Activated effector memory CD4-positive, alpha-beta T cell treated with anti-CD3 and anti-CD28 coated beads, Interleukin-2, amount 50 U/mL, for 16 hours (primary cell): ENCODE measurements at regions not wholly inside any gene's neighbourhood (a gene's known extent, or its start where the extent isn't known, plus 50 kb on each side); places are given as distances from the start of the nearest gene placed in this dataset.
A peak's percentile ranks its signal among the peaks of the same experiment; 100 is the strongest.

ENCODE experiments used
- DNase-seq: peaks from one replicate; pipeline ENCODE4 v3.0.0-alpha.2; 2020

DNA sequence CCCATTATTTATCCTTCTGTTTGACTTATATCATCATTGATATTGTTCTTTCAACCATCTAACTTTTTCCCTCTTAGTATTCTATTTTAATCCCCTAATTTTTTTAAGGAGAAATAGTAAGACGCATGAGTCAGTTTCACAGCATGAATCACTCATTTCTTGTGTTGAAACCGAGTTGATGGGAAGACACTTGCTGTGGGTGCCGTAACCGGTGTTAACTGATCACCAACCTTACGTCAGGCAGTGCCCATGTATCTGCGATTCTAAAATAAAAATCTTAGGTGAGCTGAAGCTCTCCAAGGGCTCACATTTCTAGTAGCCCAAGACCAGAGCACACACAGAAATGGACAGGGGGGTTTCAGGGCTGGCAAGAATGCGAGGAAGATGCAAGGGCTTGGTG, 348.1 kb downstream of the GALR1 start:
- DNase-seq, result no peak

DNA sequence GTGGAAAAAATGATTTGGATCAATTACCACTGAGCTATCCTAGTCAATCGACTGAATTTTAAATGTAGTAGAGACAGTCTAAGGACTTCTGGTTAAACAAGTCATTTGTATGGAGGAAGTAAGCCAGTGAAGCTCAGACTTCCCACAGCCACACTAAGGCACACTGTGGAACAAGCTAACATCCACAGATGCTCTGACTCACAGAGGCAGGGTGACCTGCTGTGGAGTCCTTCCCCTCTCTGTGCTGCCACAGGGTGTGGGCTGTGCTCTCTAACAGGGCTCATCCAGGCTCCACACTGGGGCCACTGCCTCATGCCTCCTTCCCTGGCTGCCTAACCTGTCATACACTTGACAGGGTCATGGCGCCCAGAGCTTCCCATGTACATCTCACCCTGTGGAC, 351.0 kb downstream of the GALR1 start:
- DNase-seq, result no peak

DNA sequence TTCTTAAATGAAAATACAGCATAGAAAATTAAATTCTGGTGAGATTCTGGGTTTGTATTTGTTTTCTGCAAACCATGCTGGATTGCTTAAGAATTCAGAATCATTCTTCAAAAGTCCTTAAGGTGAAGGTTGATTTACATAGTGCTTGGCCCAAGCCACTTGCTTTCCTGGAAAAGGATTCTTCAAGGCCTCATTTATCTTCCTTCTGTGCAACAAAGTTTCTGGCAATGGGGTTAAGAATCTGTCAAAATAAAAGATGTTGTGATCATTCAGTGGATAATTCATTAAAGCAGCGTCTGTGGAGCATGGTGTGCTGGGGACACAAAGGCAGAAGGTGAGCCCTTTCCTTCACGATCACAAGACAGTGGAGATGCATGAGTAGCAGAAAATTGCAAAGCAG, 351.9 kb downstream of the GALR1 start:
- no peak for DNase-seq

DNA sequence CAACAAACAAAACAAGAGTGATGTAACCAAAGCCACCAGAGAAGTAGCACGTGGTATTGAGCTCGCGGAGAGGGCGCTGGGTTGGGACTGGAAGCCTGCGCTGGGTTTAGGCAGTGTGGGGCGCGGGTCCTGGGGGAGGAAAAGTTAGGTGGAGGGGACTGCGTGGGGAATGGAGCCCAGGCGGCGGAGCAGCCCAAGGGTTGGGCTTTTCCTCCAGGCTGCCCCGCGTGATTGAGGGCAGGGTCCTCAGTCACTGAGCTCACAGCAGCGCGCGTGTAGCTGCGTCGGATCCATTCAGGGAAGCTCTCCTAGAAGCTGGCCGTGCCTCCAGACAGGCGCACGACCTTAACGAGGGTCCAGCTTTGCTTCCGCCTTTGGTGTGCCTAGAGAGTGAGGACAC, 357.4 kb downstream of the GALR1 start:
- no peak for DNase-seq

DNA sequence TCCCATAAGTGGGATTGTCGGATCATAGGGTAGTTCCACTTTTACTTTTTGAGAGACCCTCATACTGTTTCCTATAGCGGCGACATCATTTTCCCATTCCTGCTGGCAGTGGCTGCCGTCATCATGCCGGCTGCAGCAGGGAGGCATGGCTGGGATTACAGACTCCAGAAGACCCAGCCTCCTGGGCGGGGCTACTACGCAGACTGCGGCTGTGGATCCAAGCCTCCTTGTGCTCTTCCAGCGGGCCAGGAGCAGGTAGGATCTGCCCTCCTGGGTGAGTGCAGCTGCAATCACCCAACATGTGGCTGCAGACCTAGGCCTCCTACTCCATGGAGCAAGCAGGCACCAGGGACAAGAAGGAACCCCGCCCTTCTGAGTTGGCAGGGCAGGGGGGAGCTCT, 359.2 kb downstream of the GALR1 start:
- no peak for DNase-seq

DNA sequence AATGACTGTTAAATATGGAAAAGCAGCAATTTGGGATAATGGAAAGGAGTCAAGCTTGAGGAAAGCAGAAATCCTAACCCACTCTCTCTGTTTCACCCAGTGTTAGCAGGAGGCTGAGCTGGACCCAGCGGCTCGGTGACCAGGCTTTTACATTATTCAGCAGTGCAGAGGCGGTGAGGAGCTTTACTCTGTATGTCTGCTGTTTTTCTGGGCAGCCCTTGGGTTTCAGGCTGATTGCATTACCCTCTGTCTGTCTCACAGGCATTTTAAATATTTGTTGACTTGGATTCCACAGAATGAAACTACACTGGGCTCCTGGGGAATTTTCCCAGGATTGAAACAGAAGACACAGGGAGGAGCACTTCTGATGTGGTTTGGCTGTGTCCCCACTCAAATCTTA, 368.0 kb downstream of the GALR1 start:
- no peak for DNase-seq

DNA sequence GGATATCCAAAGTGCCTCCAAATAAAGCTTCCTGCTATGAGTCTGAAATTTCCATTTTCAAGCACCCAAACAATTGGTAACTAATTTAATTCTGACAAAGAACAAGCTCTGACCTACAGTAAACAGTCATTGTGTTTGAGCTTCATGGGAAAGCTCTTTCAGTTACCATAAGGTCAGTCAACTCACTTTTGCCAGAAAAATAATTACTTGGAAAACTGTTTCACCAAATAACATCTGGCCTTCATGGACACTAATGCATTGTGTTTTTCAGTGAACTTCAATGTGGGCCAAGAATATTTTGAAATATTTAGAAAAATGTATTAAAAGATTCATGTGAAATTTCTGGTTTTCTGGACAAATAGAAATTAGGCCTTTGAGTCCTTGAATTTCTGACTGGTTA, 369.9 kb downstream of the GALR1 start:
- no peak for DNase-seq

DNA sequence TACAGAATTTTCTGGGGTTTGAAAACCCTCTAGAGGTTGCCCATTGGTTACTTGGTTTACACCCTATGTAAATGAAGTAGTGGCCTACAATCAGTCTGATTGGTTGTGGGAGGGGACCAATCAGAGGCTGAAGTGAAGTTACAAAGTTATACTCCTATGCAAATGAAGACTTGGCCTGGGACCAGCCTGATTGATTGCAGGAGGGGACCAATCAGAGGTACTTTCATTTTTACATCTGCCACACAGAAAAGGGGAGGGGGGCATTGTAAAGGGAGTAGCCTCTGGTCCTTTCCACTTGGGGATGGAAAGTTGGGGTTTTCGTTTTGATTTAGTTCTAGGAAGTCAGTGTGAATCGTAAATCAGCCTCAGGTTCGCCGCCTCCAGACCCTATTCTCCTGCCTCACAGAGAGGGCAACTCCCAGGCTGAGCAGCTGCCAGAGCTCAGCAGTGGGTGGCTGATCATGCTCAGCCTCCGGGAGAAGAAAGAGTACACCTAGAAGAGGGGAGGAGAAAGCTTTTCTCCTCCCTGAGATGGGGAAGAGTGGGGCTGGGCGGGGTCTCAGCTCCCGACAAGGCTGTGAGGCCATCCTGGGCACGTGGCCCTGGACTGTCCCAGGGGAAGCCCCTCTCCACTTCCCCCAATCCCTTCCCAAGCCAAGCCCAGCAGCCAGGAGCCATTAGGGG, 372.5 kb downstream of the GALR1 start:
- DNase-seq, result peak; percentile 65

DNA sequence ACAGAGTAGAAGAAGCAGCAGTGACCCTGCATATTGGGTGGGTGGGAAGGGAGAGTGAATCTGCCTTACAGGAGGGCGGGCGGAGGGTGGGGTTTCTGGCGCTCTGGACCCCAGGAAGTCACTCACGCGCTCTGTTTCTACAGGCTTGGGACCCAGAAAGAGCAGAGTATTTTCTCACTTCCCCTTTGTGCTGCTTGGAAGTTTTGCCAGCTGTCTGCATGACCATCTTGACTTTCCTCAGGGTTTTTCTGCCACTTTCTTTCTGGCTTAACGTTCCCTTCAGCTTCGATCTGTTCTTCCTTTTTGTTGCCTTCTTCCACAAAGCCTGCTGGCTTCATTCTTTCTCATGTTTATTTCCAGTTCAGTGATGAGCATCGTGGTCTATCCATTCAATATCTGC, 383.1 kb downstream of the GALR1 start:
- no peak for DNase-seq

DNA sequence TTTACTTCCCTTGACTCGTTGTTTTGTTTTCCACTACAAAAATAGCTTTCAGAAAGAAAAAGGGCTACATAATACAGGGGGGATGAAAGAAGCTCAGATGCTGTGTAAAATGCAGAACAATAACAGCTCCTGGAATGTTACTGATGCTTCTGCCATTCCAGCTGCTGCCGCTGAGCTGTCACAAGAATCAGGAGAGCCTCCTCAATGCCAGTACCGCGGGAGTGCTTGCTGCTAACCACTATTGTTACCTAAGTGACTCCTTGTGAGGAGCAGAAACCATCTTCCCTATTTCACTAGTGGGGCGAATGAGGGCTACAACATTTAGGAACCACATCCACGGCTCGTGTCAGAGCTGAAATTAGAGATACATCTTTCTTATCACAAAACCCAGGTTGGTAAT, 384.8 kb downstream of the GALR1 start:
- DNase-seq, result no peak

DNA sequence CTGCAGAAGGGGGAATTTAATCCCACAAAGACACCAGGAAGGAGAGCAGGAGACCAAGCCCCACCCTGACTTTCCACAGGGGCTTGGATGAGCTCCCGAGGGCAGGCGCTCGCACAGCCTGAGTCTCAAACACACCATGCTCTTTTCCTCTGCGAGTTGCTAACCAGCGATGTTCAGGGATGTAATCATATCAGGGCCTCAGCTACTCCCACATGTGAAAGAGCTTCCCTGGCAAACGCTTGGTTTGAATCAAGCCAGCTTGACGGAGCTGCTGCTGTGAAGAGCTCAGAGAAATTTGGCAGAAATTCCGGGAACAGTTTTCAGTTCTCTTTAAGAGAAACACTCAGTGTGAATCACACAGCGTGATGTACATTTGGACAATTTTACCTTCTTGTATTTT, 385.8 kb downstream of the GALR1 start:
- no peak for DNase-seq

DNA sequence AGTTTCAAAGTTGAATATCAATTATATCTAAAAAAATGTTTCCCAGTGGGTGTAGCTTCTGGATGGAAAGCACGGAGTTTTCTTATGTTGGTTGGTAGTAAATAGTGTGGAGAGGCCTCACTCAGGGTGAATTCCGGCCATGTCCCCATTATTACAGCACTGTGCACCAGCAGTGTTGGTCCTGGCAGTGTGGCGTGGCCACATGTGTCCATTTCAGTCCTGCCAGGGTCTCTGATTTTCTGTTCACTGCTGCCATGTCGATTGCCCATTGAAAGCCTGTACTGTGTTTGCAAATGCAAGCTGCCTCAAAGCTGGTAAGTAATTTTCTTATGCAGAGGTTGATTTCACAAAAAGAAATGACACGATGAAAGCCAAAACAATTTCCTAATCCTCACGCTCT, 386.2 kb downstream of the GALR1 start:
- no peak for DNase-seq

DNA sequence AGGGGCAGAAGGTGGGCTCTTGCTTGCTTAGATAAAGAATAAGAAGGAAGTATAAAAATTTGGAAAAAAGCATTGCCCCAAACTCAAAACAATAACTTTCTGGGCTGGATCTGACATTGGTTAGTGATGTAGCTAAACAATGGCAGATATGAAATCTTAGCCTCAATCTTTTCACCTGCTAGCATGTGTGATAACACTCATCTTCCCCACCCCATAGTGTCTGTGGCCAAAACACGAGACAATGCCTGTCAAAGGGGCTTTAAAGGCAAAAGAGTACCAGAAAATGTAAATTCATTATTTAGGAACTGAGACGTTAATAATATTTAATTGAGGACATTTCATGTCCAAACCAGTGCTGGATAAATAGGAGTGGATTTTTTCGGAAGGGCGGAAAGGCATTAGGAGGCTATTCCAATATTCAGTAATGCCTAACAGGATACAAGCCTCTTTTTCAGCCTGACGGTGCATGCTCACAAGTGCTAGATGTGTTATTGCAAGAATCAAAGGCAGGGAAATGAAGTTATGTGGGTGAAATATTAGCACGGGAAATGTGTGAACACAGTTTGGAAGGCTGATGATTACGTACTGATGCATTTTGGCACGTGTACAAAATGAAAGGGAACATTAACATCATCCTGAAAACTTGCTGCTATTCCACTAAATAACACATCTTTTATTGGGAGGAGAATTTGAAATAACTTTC, 395.7 kb downstream of the GALR1 start:
- DNase-seq, result no peak

DNA sequence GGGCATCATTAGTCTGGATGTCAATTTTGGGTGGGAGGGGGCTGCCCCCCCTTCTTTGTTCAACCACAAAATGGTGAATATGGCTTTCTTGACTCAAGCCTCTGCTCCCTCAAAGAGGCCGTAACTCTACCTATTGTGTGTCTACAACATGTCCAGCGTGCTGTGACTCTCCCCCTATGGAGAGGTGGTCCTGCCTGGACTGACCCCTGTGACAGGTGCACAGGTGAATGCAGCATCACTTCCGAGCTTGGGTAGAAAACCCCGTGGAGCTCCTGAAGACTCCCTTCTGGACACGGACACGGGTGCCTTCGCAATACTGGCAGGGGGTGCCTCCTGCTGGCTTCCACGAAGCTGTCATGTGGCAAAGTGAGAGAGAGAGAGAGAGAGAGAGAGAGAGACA, 397.8 kb downstream of the GALR1 start:
- DNase-seq, result no peak

DNA sequence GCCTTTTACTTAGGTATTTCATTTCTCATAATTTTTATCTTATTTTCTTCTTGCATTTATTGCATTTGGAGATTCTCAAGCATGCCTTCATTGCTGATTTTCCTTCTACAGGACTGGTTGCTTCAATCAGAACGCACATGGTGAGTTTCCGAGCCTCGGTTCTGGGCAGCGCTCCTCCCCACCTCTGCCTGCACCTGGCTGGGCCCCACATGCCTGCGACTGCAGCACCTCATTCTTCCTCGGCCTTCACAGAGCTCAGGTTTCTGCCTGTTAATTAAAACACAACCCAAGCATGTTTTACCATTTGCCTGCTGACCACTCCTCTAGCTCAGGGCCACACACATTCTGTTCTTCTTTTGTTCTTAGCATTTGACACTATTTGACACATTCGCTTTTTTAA, 398.8 kb downstream of the GALR1 start:
- no peak for DNase-seq

DNA sequence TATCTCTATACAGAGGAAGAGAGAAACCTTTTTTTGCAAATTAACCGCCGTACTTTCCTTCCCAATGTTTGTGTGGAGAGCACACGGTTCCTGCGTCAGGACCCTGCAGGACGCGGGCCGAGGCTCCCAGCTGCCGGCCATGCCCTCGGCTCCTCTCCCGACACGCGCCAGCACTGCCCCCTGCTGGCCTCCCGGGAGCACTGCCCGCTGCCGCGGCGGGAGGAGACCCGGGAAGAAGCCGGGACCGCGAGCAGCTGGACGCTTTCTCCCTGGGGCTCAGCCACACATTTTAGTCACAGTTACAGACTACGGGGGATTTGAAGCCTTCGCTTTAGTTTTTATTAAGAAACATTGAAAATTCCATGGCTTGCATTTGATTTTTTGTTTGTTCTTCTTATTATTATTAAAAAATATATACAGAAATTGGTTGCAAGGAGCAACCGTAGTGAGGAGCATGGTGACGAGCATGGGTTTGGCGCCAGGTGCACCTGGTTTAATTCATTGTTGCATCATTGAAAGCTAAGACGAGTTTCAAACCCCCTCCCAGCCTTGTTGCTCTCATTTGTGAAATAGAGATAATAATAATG, 401.2 kb downstream of the GALR1 start:
- DNase-seq, result peak; percentile 84

DNA sequence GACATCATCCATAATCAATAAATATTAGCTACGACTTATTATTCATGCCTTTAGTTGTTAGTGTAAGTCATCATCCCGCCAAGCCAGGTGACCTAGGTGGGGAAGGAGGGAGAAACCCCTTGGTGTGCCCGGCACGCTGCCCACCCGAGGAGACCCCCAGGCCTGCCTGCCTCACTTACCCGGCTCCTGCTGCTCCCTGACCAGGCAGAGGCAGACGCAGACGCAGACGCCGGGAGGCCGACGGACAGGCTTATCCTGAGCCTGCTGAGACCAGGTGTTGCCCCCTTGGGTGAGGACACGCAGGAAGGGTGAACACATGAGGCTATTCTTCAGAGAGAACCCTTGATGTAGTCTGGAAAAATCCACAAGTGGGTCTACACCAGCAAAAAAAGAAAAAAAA, 401.8 kb downstream of the GALR1 start:
- no peak for DNase-seq

DNA sequence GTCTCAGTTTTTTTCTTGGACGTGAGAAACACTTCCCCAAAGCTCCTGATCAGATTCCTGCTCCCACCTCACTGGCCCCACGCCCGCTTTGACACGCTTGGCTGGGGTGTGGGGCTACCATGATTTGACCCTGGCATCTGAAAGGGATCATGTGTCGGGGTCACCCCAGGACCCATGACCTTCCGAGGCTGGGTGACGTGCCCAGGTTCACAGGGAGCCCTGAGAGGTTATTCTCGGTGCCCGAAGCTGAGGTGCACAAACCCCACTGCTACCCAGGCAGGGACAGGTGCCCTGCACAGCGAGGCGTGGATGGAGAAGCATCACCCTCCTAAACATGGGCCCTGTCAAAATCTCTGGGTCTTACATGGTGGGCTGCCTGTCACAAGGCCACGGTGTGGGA, 404.1 kb downstream of the GALR1 start:
- no peak for DNase-seq

DNA sequence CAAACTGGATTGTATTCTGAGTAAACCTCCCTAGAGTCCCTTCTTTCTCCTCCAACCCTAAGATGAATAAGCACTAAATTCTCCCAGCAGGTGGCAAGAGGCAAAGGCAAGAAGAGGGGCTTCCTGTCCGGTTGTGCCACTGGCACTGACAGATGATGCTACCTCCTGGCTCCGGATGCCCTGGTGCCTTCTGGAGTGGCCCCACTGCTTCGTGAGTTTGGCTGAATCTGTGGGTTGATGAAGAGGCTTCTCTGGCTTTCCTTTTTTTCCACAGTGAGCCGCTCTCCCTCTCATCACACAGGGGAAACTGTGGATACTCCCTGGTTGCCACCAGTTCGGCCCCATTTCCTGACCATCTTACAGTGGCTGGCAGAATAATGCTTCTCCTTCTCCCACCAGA, 404.7 kb downstream of the GALR1 start:
- no peak for DNase-seq

DNA sequence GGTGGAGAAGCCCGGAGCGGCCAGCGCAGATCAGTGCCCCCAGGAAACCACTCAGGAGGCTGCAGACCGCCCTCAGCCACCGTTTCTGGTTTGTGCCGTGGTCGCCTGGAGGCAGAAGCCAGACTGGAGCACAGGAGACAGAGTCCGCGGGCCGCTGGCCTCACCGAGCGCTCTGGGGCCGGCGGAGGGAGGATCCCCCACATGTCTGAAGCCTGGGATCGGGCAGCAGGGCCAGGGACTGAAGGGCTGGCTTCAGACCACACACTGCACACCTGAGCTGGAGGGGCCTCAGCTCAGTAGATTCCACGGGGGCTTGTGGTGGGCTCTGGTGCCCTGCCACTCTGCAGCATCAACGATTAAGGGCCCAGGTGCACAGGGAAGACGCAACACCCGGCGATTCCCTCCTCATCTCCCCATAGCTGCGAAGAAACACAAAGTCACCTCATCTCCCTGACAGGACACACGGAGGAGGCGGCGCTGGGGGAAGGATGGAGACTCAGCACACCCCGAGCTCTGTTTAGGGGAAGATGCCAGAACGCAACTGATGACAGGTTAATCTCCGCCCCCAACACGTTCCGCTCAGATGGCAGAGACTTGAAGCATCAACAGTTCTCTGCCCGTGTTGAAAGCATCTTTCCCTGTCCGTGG, 408.1 kb downstream of the GALR1 start:
- no peak for DNase-seq

DNA sequence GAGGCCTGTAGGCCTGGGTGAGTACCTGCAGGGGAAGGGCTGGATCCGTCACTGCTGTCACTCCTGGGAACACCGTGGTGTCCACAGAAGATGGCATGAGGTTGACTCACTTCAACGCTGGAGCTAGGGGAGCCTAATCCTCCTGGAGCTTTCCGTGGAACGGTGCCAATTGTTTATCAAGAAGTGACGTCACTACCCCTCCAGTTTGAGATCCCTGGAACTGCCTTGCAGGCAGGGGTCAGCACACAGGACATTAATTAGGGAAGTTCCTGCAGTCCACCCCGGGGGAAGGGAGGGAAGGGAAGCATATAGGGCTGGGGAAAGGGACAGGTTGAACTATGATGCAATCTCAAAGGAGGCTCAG, 408.6 kb downstream of the GALR1 start:
- no peak for DNase-seq

DNA sequence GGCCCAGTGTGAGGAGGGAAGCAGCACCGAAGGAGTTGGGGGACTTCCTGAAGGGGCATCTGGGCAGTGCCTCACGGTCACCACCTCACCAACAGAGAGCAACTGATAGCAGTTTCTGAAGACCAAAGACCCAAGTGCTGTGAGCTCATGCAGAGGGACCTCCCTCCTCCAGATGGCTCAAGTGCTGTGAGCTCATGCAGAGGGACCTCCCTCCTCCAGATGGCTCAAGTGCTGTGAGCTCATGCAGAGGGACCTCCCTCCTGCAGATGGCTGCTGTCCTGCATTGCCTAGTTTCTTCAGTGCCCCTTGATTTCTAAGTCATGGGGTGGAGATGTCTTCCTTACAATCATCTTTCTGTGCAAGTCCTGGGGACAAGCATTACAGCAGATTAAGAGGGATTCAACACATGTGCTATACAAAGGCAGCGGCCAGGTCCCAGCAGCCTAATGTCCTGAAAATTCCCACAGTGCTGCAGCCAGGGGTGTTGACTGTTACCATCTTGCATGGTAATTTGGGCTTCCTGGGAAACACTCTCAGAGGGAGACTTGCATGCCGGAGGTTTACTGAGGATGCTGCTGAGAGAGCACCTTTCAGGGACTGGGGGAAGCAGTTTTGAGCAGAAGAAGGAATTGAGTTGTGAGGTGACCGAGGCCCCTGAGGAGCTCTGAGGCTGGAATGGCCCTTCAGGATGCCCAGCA, 409.3 kb downstream of the GALR1 start:
- no peak for DNase-seq

DNA sequence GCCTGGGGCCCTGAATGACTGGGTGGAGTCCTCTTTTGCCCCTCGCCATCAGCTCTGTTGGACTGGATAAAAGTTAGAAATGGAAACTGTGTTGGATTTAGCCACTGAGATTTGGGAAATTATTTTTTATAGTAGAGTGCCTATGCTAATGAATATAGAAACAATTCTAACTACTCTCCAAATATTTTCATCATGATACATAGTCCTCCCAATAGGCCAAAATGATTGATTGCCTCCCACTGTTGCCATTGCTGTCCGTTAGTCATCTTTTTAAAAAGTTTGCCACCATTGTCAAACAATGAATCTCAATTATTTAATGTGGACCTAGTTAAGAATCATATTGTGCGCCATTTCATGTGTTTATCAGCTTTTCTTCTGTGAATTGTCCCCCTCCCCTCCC, 417.0 kb downstream of the GALR1 start:
- no peak for DNase-seq

DNA sequence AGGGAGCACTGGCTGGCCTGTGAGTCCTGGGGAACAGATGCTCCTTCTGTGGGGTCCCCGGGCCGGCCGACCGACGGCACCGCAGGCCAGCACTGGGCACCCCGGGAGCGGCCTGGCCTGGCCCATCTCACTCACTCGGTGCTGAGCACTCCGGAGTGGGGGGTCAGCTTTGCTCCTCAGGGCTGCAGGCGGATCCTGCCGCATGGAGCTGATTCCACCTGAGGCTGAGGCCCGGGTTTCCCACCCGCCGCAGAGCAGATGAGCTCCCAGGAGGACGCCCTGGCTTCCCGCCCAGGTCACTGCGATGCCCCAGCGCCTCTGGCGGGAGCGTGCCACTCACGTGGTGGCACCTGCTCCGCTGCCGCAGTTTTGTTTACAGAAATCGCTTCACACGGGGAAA, 418.6 kb downstream of the GALR1 start:
- no peak for DNase-seq
